GM18867 (cell line): ENCODE measurements at regions not wholly inside any gene's neighbourhood (a gene's known extent, or its start where the extent isn't known, plus 50 kb on each side); places are given as distances from the start of the nearest gene placed in this dataset.

Experiments used
- ATAC-seq: cut with Tn5 transposase; IDR thresholded peaks from one replicate; pipeline ENCODE4 v1.9.1; 2021; ENCODE audit warnings: mild to moderate bottlenecking, moderate library complexity; ENCODE audit not compliant: unreplicated experiment

GRCh38 chr16:80054647-80055046 lies 454.1 kb upstream of the MAF start:
- ATAC-seq: no peak

DNA sequence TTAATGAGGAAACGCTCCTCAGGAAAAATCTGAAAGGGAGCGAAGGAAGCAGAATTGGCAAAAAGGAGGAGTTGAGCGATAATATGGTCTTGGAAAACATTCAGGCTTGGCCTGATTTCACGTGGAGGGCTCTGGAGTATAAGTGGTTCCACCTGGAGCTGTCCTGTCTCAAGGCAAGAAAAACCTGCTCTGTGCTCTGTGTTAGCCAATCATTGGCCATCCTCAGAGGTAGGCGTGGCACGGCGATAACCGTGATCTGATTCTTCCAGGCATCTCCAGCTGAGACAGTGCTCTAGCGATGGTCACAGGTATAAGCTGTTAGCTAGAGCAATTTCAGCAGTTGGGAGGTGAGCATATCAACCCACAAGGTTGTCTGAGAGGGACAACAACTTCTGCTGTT lies 450.5 kb upstream of the MAF start:
- ATAC-seq: no peak

DNA sequence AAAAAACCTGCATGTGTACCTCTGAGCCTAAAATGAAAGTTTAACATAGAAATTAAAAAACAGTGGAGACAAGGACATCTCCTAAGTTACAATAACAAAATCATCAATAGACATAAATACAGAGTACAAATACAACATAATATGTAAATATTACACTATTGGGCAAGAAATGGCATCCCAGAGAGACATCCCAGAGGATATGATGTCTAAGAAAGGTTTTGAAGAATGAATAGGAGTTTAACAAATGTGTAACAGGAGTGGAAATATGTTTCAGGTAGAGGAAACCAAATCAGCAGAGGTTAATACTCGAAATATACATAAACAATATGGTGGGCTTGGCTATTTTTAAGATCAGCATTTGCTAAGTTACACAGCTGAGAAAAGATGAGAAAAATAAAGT lies 447.7 kb upstream of the MAF start:
- no peak for ATAC-seq

DNA sequence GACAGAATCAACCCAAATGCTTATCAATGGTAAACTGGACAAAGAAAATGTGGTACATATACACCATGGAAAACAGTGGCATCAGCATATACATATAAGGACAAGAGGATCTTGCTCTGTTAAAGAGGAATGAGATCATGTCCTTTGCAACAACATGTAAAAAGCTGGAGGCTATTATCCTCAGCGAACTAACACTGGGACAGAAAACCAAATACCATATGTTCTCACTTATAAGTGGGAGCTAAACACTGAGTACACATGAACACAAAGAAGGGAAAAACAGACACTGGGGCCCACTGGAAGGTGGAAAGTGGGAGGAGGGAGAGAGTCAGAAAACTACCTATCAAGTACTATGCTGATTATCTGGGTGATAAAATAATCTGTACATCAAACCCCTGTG lies 447.3 kb upstream of the MAF start:
- ATAC-seq: no peak

- ATAC-seq: no peak
Observed at GRCh38 chr16:80046848-80047247, 446.3 kb upstream of the MAF start.

GRCh38 chr16:80046261-80046660 lies 445.7 kb upstream of the MAF start:
- ATAC-seq: no peak

- no peak for ATAC-seq
Observed at GRCh38 chr16:80045861-80046260, 445.3 kb upstream of the MAF start.

- ATAC-seq: no peak
Observed at GRCh38 chr16:80041410-80041809, 440.9 kb upstream of the MAF start.

DNA sequence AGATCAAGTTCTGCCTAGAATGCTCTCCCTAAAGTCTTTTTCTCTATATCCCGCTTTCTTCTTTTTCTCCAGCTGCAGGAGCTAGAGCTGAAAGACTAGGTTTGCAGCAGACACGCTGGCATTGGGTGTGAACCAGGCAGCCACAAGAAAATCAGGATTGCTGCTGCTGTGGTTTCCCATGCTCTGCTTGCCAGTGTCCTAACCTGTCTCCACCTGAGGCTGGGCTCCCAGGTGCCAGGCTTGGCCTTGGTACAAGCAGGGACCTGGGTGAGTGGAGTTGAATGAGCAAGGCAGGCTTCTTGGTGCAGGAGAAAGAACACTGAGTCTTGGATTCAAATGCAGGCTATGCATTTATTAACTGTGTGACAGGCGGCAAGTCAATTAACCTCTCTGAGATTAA lies 440.3 kb upstream of the MAF start:
- no peak for ATAC-seq

- no peak for ATAC-seq
Observed at GRCh38 chr16:80040413-80040812, 439.9 kb upstream of the MAF start.

- no peak for ATAC-seq
Observed at GRCh38 chr16:80039777-80040176, 439.2 kb upstream of the MAF start.

DNA sequence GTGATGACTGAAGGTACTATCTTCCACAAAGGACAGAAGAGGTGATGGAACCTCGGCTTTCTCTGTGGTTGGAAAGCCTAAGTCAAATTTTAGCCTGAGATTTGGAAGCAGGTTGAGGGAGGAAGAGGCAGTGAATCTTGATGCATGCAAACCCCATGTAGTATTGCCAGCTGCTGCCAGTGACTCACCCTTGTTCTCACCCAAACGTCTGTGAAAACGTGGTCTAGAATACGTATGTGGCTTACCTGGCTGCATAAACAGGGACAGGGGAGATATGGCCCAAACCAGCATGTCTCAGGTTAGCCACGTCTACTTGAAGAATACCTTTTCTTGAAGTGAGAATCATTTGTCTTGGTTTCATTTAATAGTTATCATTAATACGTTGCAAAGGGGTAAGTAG lies 438.0 kb upstream of the MAF start:
- no peak for ATAC-seq

GRCh38 chr16:80034948-80035663 lies 434.6 kb upstream of the MAF start:
- ATAC-seq: no peak

DNA sequence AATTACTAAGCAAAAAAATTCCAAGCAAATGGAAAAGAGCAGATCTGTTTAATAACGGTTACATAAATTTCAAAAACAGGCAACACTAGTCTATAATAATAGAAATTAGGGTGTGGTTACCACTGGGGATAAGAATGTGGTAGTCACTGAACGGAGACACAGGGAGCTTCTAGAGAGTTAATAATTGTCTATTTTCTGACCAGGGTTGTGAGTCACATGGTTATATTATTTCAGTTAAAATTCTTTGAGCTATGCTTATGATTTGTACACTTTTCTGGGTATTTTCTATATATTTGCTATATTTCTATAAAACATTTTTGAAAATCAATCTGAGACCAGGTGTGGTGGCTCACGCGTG lies 433.9 kb upstream of the MAF start:
- no peak for ATAC-seq

- no peak for ATAC-seq
Observed at GRCh38 chr16:80033783-80034468, 433.4 kb upstream of the MAF start.

DNA sequence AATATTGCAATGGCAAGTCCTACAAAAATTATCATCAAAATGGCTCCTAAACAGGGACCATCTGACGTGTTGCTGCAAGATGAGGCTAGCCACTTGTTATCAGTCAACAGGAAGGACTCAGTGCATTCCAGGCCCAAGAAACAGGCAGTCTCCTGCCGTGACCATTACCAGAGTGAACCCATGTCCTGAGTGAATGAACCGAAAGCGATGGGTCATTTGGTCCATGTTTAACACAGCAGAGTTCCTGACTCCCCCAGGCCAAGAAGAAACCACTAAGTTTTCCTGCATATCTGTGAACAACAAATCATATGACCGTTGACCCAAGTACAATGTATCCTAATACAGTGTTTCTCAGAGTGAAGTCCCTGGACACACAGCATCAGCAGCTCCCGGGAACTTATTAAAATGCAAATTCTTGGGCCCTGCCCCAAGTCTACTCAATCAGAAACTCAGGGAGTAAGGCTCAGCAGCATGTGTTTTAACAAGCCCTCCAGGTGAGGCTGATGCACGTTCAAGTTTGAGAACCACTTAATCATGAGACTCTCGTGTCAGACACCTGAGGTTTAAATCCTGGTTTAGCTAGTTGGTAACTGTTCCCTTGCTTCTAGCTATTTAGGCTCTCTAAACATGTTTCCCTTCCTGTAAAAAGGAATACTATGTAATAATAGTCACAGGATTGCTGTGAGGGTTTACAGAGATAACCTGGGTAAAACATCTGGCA lies 429.4 kb upstream of the MAF start:
- no peak for ATAC-seq

DNA sequence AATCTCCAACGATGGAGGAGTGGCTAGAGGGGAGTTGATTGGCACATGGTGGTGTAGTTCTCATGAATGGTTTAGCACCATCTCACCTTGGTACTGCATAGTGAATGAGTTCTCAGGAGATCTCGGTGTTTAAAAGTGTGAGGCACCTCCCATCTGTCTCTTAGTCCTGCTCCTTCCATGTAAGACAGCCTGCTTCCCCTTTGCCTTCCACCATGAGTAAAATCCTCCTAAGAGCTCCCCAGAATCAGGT lies 428.8 kb upstream of the MAF start:
- ATAC-seq: no peak

DNA sequence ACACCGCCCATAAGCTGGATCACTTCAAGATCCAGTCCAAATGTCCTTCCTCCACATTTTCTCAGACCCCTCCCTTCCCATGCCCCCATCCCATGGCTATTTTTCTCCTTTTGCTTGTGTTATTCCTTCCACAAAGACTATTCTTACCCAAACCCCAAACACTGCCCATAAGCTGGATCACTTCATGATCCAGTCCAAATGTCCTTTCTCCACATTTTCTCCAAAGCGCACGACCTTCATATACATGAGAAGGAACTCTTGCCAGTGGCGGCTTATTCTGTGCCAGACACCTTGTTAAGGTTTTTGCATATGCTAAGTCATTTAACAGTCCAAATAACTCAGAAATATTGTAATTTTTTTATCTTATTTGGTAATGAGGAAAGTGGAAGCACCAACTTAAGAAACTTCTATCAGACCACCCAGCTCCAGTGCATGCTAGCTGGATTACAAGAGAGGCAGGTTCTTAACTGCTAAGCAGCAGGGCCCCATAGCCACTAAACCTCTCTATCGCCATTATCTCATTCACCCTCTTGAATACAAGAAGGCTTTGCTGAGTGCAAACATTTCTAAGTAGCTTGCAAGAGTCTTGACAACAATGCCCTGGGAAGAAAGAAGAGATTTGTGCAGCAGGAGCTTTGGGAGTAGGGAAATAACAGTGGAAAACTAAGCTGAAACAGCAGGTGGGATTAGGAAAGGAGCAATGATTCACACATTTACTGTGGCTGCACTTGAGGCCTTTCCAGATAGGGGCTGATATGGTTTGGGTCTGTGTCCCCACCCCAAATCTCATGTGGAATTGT lies 428.2 kb upstream of the MAF start:
- ATAC-seq: no peak

DNA sequence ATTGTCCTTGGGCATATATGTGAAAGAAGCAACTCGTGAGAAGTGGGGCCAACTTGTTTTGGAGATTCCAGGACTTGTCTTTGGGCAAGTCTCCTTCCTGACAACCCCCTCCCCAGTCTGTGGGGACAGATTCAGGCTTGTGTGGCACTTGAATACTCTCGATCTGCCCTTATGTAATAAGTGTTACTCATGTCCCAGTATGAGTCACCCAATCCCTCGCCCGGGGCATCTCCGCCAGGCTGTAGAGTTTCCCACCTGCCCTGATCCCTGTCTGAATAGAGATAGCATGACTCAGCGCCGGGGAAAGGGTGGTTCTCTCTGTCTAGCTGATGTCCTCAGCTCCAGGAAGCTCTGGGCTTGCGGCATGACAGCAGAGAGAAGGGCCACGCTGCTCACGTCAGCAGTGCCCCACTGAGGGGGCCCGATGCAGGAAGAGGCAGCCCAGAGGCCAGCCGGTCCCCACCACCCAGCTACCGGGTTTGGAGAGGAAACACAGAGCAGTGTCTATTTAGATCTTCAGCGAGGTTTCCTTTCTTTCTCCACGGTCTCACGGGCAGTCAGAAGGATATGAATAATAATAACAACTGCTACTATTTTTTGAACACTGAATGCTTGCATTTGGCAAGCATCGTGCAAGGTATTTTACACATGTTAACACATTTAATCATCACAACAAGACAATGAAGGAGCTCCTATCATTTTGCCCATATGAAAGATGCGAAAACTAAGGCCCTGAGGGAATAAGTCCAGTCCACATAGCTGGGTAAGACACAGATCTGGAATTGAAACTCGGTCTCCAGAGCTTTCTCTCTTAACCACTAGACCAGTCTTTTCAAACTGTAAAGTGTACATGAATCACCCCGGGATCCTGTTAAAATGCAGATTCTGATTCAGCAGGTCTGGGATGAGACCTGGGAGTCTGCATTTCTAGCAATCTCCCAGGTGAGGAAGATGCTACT lies 426.7 kb upstream of the MAF start:
- ATAC-seq: peak; percentile 71

- ATAC-seq: no peak
Observed at GRCh38 chr16:80025236-80025635, 424.7 kb upstream of the MAF start.

GRCh38 chr16:80024443-80024842 lies 423.9 kb upstream of the MAF start:
- no peak for ATAC-seq
